ENCODE measurements at regions not wholly inside any gene's neighbourhood (a gene's known extent, or its start where the extent isn't known, plus 50 kb on each side); places are given as distances from the start of the nearest gene placed in this dataset.

GRCh38 chr5:125574491-125575044 is 828.1 kb upstream of the ZNF608 start:
- H3K4me3 ChIP-seq = no peak overlapping the region
- H3K27ac ChIP-seq (replicated peaks in 1 of 4) = no peak overlapping the region
- H3K4me1 ChIP-seq = peaks cover 0 to 32% (median 29%) of the 10 kb centered on the region in 4 donors
- DNase-seq (ENCODE audit: extremely low spot score) = no peak
- H3K9me3 ChIP-seq = no peaks in the 10 kb centered on the region
- no peaks in the 10 kb centered on the region for H3K36me3 ChIP-seq
- no peak for TF ChIP-seq POLR2A (IDR thresholded peaks at IDR 0.05; ENCODE audit: low read depth)
- TF ChIP-seq EP300 (IDR thresholded peaks at IDR 0.05) = no peak
- TF ChIP-seq CTCF (IDR thresholded peaks at IDR 0.05) = no peak
- TF ChIP-seq POLR2AphosphoS5 (IDR thresholded peaks at IDR 0.05) = no peak
- no peaks in the 10 kb centered on the region for H3K27me3 ChIP-seq
- intact Hi-C loops (cut with DNase I) = no loop called here
- 84% methylated on average over 9 of the region's 9 CpGs for WGBS

- Histone ChIP-seq H3K4me3 (no peak overlapping the region), H3K27ac (replicated peaks in 1 of 4) (peak overlapping the region; percentile 20 to 45 (median 32)), H3K36me3 (no peaks in the 10 kb centered on the region), H3K27me3 (no peaks in the 10 kb centered on the region), H3K4me1 (peaks cover 0 to 32% (median 29%) of the 10 kb centered on the region in 4 donors), H3K9me3 (no peaks in the 10 kb centered on the region)
- intact Hi-C loops (cut with DNase I) = no loop called here
- DNase-seq (ENCODE audit: extremely low spot score) = no peak
- WGBS = 73% methylated on average over 1 of the region's 1 CpG
- TF ChIP-seq EP300 (IDR thresholded peaks at IDR 0.05) = no peak
- TF ChIP-seq CTCF (IDR thresholded peaks at IDR 0.05) = no peak
- no peak for TF ChIP-seq POLR2A (IDR thresholded peaks at IDR 0.05; ENCODE audit: low read depth)
- no peak for TF ChIP-seq POLR2AphosphoS5 (IDR thresholded peaks at IDR 0.05)
Measured at GRCh38 chr5:125575171-125575890, 828.9 kb upstream of the ZNF608 start.

GRCh38 chr5:125575891-125576505 is 829.6 kb upstream of the ZNF608 start:
- peak overlapping the region; percentile 20 to 45 (median 32) for H3K27ac ChIP-seq (replicated peaks in 1 of 4)
- WGBS = 36% methylated on average over 7 of the region's 7 CpGs
- H3K9me3 ChIP-seq = no peaks in the 10 kb centered on the region
- DNase-seq (ENCODE audit: extremely low spot score) = no peak
- H3K4me1 ChIP-seq = peaks cover 0 to 34% (median 31%) of the 10 kb centered on the region in 4 donors
- H3K4me3 ChIP-seq = no peak overlapping the region
- no peak for TF ChIP-seq POLR2AphosphoS5 (IDR thresholded peaks at IDR 0.05)
- no peak for TF ChIP-seq CTCF (IDR thresholded peaks at IDR 0.05)
- no peak for TF ChIP-seq POLR2A (IDR thresholded peaks at IDR 0.05; ENCODE audit: low read depth)
- no peak for TF ChIP-seq EP300 (IDR thresholded peaks at IDR 0.05)
- no peaks in the 10 kb centered on the region for H3K27me3 ChIP-seq
- H3K36me3 ChIP-seq = no peaks in the 10 kb centered on the region
- intact Hi-C loops (cut with DNase I) = no loop called here

- no peak overlapping the region for H3K4me3 ChIP-seq
- 57% methylated on average over 3 of the region's 3 CpGs for WGBS
- peak overlapping the region in 1 of 4 donors; percentile 23 for H3K27ac ChIP-seq (replicated peaks in 1 of 4)
- peaks cover 0 to 42% (median 39%) of the 10 kb centered on the region in 4 donors for H3K4me1 ChIP-seq
- no peak for DNase-seq (ENCODE audit: extremely low spot score)
- H3K9me3 ChIP-seq = no peaks in the 10 kb centered on the region
- intact Hi-C loops (cut with DNase I) = no loop called here
- H3K27me3 ChIP-seq = no peaks in the 10 kb centered on the region
- H3K36me3 ChIP-seq = no peaks in the 10 kb centered on the region
- TF ChIP-seq EP300 (IDR thresholded peaks at IDR 0.05) (no peak), POLR2AphosphoS5 (IDR thresholded peaks at IDR 0.05) (no peak), POLR2A (IDR thresholded peaks at IDR 0.05; ENCODE audit: low read depth) (no peak), CTCF (IDR thresholded peaks at IDR 0.05) (no peak)
Measured at GRCh38 chr5:125576822-125577221, 830.4 kb upstream of the ZNF608 start.

Measured in esophagus muscularis mucosa (tissue), 4 donors.